Mesenchymal stem cell (in vitro differentiated cells and primary cell): ENCODE measurements at regions not wholly inside any gene's neighbourhood (a gene's known extent, or its start where the extent isn't known, plus 50 kb on each side); places are given as distances from the start of the nearest gene placed in this dataset.

ENCODE experiments used
- DNase-seq: peaks from one replicate; pipeline ENCODE4 v3.0.0-alpha.2; 2013
- H2AFZ ChIP-seq: one replicate; pipeline ENCODE4 v1.6.1; 2013; ENCODE audit warnings: low read depth, mild to moderate bottlenecking, control low read depth, inconsistent platforms, low read length, moderate library complexity
- H2AK5ac ChIP-seq: 2 replicates; pipeline ENCODE4 v1.6.1; 2013; ENCODE audit warnings: low read length, moderate library complexity, mild to moderate bottlenecking, inconsistent platforms; ENCODE audit not compliant: severe bottlenecking
- H2BK120ac ChIP-seq: one replicate; pipeline ENCODE4 v1.6.1; 2013; ENCODE audit warnings: low read depth, mild to moderate bottlenecking, inconsistent platforms, low read length, moderate library complexity
- H2BK12ac ChIP-seq, 2 experiments: one replicate each; pipeline ENCODE4 v1.6.1; 2013; ENCODE audit warnings: inconsistent platforms in 2 of 2, low read length in 2 of 2, mild to moderate bottlenecking in 2 of 2, moderate library complexity in 2 of 2, control low read depth in 1 of 2
- H2BK15ac ChIP-seq: one replicate; pipeline ENCODE4 v1.6.1; 2013; ENCODE audit warnings: mild to moderate bottlenecking, low read depth, inconsistent platforms; ENCODE audit not compliant: poor library complexity, severe bottlenecking
- H2BK5ac ChIP-seq: 2 replicates; pipeline ENCODE4 v1.6.1; 2013; ENCODE audit warnings: low read depth, mild to moderate bottlenecking, low read length, control low read depth, inconsistent platforms; ENCODE audit not compliant: poor library complexity, severe bottlenecking
- H3K14ac ChIP-seq, 2 experiments: one replicate each; pipeline ENCODE4 v1.6.1; 2013; ENCODE audit warnings: inconsistent platforms in 2 of 2, low read length in 2 of 2, control low read depth in 1 of 2, mild to moderate bottlenecking in 1 of 2, moderate library complexity in 1 of 2
- H3K18ac ChIP-seq, 2 experiments: one replicate each; pipeline ENCODE4 v1.6.1; 2013; ENCODE audit warnings: inconsistent platforms in 2 of 2, low read length in 2 of 2, control low read depth in 1 of 2, low read depth in 1 of 2, mild to moderate bottlenecking in 1 of 2
- H3K23ac ChIP-seq, 2 experiments: one replicate each; pipeline ENCODE4 v1.6.1; 2013; ENCODE audit warnings: inconsistent platforms in 2 of 2, low read length in 2 of 2, mild to moderate bottlenecking in 2 of 2, moderate library complexity in 2 of 2, control low read depth in 1 of 2
- H3K27ac ChIP-seq: 2 replicates; pipeline ENCODE4 v1.5.1; 2013; ENCODE audit warnings: mild to moderate bottlenecking, moderate library complexity, low read length, control low read depth, inconsistent platforms; ENCODE audit not compliant: poor library complexity, severe bottlenecking
- H3K27me3 ChIP-seq, 2 experiments: 2 replicates each; pipeline versions ENCODE4 v1.6.1 to v1.7.0; 2013; ENCODE audit warnings: low read length in 2 of 2, mild to moderate bottlenecking in 2 of 2, moderate library complexity in 2 of 2, control low read depth in 1 of 2, inconsistent platforms in 1 of 2; ENCODE audit not compliant: control insufficient read depth in 1 of 2, insufficient read depth in 1 of 2
- H3K36me3 ChIP-seq, 2 experiments: 2 replicates each; pipeline versions ENCODE4 v1.6.1 to v1.7.0; 2013; ENCODE audit warnings: low read length in 2 of 2, control low read depth in 1 of 2, inconsistent platforms in 1 of 2, low read depth in 1 of 2, mild to moderate bottlenecking in 1 of 2; ENCODE audit not compliant: insufficient read depth in 2 of 2, control insufficient read depth in 1 of 2
- H3K4ac ChIP-seq, 2 experiments: one replicate each; pipeline ENCODE4 v1.6.1; 2013; ENCODE audit warnings: inconsistent platforms in 2 of 2, low read length in 2 of 2, mild to moderate bottlenecking in 2 of 2, moderate library complexity in 2 of 2, control low read depth in 1 of 2, low read depth in 1 of 2
- H3K4me1 ChIP-seq: 2 replicates; pipeline ENCODE4 v1.6.1; 2013; ENCODE audit warnings: low read depth, low read length, control low read depth; ENCODE audit not compliant: control insufficient read depth, insufficient read depth
- H3K4me2 ChIP-seq: 2 replicates; pipeline ENCODE4 v1.6.1; 2013; ENCODE audit warnings: low read length, mild to moderate bottlenecking, inconsistent platforms; ENCODE audit not compliant: poor library complexity, severe bottlenecking
- H3K4me3 ChIP-seq, 2 experiments: 2 replicates each; pipeline versions ENCODE4 v1.5.1 to v1.7.0; 2013; ENCODE audit warnings: low read length in 2 of 2, mild to moderate bottlenecking in 2 of 2, control low read depth in 1 of 2, low read depth in 1 of 2; ENCODE audit not compliant: insufficient read depth in 1 of 2
- H3K79me1 ChIP-seq: replicated peaks from 2 replicates; pipeline ENCODE4 v1.6.1; 2013; ENCODE audit warnings: mild to moderate bottlenecking, control low read depth, low read length, inconsistent platforms; ENCODE audit not compliant: poor library complexity, severe bottlenecking
- H3K9ac ChIP-seq: 2 replicates; pipeline ENCODE4 v1.7.0; 2013; ENCODE audit warnings: mild to moderate bottlenecking, low read length, moderate library complexity
- H3K9me3 ChIP-seq: 2 replicates; pipeline ENCODE4 v1.7.0; 2013; ENCODE audit warnings: mild to moderate bottlenecking, low read length; ENCODE audit not compliant: control insufficient read depth
- H4K8ac ChIP-seq: one replicate; pipeline ENCODE4 v1.6.1; 2013; ENCODE audit warnings: inconsistent platforms, mild to moderate bottlenecking, low read length, moderate library complexity
- H4K91ac ChIP-seq: one replicate; pipeline ENCODE4 v1.6.1; 2013; ENCODE audit warnings: mild to moderate bottlenecking, low read length, inconsistent platforms
- WGBS: methylation state at CpG from one replicate; pipeline ENCODE4 v1.1.7; 2013; ENCODE audit warnings: mixed read lengths; 5-methylcytosine and 5-hydroxymethylcytosine counted together

DNA sequence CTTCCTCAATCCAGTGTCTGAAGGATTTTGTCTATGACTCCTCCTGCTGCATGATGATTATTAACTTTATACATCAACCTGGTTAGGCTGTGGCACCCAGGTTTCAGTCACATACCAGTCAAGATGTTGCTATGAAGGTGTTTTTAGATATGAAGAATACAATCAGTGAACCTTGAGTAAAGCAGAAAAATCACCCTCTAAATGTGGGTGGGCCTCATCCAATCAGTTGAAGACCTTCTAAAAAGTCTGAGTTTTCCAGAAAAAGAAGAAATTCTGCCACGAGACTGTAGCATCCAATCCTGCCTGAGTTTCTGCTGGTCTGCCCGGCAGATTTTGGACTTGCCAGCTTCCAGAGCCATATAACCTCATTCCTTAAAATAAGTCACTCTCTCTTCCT, 126.1 kb upstream of the FRMD4A start:
- no peak overlapping the region for H4K8ac ChIP-seq
- no peak overlapping the region for H3K4me3 ChIP-seq
- no peak overlapping the region for H3K9ac ChIP-seq

DNA sequence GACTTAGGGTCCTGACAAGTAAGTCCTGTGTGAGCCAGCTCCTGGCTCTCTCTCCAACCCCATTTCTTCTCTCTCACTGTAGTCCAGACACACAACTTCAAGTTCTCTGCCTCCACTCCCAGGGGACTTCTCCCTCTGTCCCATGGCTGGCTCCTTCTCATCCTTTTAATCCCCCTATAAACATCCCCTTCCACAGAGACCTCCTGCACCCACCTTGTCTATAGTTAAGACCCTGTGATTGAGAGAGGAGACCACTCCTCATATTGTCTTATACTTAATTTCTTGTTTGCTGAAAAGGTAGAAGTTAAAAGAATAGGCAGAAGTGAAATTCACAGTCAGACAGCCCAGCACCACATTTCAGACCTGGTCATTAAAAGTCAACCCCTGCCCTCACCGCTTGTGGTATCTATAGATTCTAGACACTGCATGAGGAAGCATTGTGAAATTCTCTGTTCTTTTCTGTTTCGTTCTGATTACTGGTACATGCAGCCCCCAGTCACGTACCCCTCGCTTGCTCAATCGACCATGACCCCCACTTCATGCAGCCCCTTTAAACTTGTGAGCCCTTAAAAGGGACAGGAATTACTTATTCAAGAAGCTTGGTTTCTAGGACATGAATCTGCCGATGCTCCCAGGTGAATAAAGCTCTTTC, 125.6 kb upstream of the FRMD4A start:
- Histone ChIP-seq H3K27ac (no peak overlapping the region), H3K36me3 (no peaks in the 10 kb centered on the region), H2BK120ac (no peak overlapping the region), H3K9ac (no peak overlapping the region), H3K4me3 (no peak overlapping the region), H3K23ac (no peak overlapping the region), H2AK5ac (no peak overlapping the region), H3K18ac (no peak overlapping the region), H3K14ac (no peak overlapping the region), H3K27me3 (peaks cover 0 to 48% of the 10 kb centered on the region in 2 experiments), H3K4me2 (no peak overlapping the region), H2BK12ac (no peak overlapping the region), H2BK15ac (no peak overlapping the region), H4K91ac (no peak overlapping the region), H3K79me1 (no peaks in the 10 kb centered on the region), H3K4me1 (no peaks in the 10 kb centered on the region), H2AFZ (no peak overlapping the region), H3K4ac (no peak overlapping the region), H4K8ac (no peak overlapping the region), H2BK5ac (no peak overlapping the region), H3K9me3 (peaks cover 4% of the 10 kb centered on the region)
- DNase-seq, result no peak
- 89% methylated on average over 6 of the region's 6 CpGs for WGBS

More for the DNA sequence above, 126.1 kb upstream of the FRMD4A start:
- 74% methylated on average over 2 of the region's 2 CpGs for WGBS
- Histone ChIP-seq H3K27ac (no peak overlapping the region), H3K4me2 (no peak overlapping the region), H2BK12ac (no peak overlapping the region), H3K79me1 (no peaks in the 10 kb centered on the region), H2AK5ac (no peak overlapping the region), H3K36me3 (no peaks in the 10 kb centered on the region), H3K18ac (no peak overlapping the region), H4K91ac (no peak overlapping the region), H3K9me3 (peaks cover 4% of the 10 kb centered on the region), H3K4me1 (no peaks in the 10 kb centered on the region), H3K4ac (no peak overlapping the region), H3K23ac (no peak overlapping the region), H3K14ac (no peak overlapping the region), H3K27me3 (peaks cover 0 to 53% of the 10 kb centered on the region in 2 experiments), H2BK5ac (no peak overlapping the region), H2AFZ (no peak overlapping the region), H2BK15ac (no peak overlapping the region), H2BK120ac (no peak overlapping the region)
- DNase-seq, result no peak

DNA sequence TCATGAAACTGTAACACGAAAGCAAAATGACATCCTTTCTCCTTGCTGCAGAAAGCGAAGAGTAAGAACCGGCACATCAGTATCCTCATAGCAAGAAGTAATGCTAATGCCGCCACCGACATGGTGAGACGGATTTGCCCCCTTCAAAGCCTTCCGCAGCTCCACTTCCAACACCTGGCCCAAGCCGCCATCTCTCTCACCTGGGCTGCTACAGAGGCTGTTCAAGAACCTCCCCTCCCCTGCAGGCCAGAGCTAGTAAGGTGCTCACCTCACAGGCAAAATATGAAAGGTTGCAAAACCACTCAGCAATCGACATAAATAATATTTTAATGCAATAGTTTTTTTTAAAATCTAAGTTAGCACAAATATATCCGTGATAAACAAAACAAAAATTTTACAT, 123.9 kb upstream of the FRMD4A start:
- H3K4me1 ChIP-seq, result peaks cover 3% of the 10 kb centered on the region
- no peak overlapping the region for H3K9ac ChIP-seq
- no peak overlapping the region for H4K8ac ChIP-seq
- WGBS, result 95% methylated on average over 9 of the region's 10 CpGs
- no peak overlapping the region for H3K4me2 ChIP-seq
- no peak overlapping the region for H3K23ac ChIP-seq
- H3K18ac ChIP-seq, result no peak overlapping the region
- H2AK5ac ChIP-seq, result no peak overlapping the region
- no peak for DNase-seq
- H3K4me3 ChIP-seq, result no peak overlapping the region
- no peak overlapping the region for H4K91ac ChIP-seq
- H2BK5ac ChIP-seq, result no peak overlapping the region
- no peak overlapping the region for H3K14ac ChIP-seq
- no peak overlapping the region for H2BK120ac ChIP-seq
- peaks cover 0 to 43% of the 10 kb centered on the region in 2 experiments for H3K27me3 ChIP-seq
- peaks cover 4% of the 10 kb centered on the region for H3K9me3 ChIP-seq
- H3K79me1 ChIP-seq, result no peaks in the 10 kb centered on the region
- no peak overlapping the region for H2AFZ ChIP-seq
- H3K36me3 ChIP-seq, result no peaks in the 10 kb centered on the region
- no peak overlapping the region for H3K4ac ChIP-seq
- no peak overlapping the region for H2BK12ac ChIP-seq
- H3K27ac ChIP-seq, result no peak overlapping the region
- H2BK15ac ChIP-seq, result no peak overlapping the region

DNA sequence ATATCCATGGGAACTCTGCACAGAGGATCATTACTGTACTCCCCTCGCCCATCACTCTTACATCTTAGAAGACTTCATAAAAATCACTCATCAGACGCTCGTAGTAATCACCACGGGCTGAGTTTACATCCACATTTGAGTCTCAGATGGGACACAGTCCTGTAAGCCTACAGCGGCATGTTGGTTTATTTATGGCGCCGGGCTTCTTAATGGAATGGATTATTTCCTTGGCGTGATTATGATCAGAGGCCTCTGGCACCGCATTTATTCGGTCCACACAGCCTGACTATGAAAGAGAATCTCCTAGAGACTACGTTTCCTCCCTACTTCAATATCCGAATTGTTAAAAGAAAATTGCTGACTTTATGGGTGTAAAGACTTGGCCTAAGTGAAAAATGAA, 123.5 kb upstream of the FRMD4A start:
- no peak for DNase-seq
- Histone ChIP-seq H3K4me3 (no peak overlapping the region), H3K23ac (no peak overlapping the region), H4K8ac (no peak overlapping the region), H2BK5ac (no peak overlapping the region), H3K9me3 (peaks cover 4% of the 10 kb centered on the region), H3K18ac (no peak overlapping the region), H3K4ac (no peak overlapping the region), H2AFZ (no peak overlapping the region), H4K91ac (no peak overlapping the region), H2BK120ac (no peak overlapping the region), H3K4me1 (peaks cover 3% of the 10 kb centered on the region), H3K79me1 (no peaks in the 10 kb centered on the region), H3K27ac (no peak overlapping the region), H2BK15ac (no peak overlapping the region), H3K27me3 (peaks cover 0 to 43% of the 10 kb centered on the region in 2 experiments), H2BK12ac (no peak overlapping the region), H3K9ac (no peak overlapping the region), H2AK5ac (no peak overlapping the region), H3K4me2 (no peak overlapping the region), H3K14ac (no peak overlapping the region), H3K36me3 (no peaks in the 10 kb centered on the region)
- WGBS, result 95% methylated on average over 9 of the region's 12 CpGs
